Left lung (tissue), 4 donors: ENCODE measurements at regions not wholly inside any gene's neighbourhood (a gene's known extent, or its start where the extent isn't known, plus 50 kb on each side); places are given as distances from the start of the nearest gene placed in this dataset.
A peak's percentile ranks its signal among the peaks of the same experiment; 100 is the strongest.

Experiments used
- ATAC-seq: fragments of 200-7000 bp; cut with Tn5 transposase; one replicate; pipeline ENCODE4 v1.9.1; 2020; ENCODE audit warnings: moderate library complexity
- DNase-seq, 4 donors: peaks; one replicate each; pipeline ENCODE4 v3.0.0-alpha.2; 2013 to 2020
- H3K27ac ChIP-seq, 2 donors: fragments of 200-600 bp; sonication (generic) in 1 of 2; one replicate each; pipeline versions ENCODE4 v1.5.0 to v1.8.0; 2020 to 2021
- H3K27me3 ChIP-seq, 2 donors: fragments of 200-600 bp; sonication (generic) in 1 of 2; one replicate each; pipeline versions ENCODE4 v1.5.0 to v1.8.0; 2020 to 2021
- H3K36me3 ChIP-seq, 2 donors: fragments of 200-600 bp; sonication (generic) in 1 of 2; one replicate each; pipeline versions ENCODE4 v1.5.0 to v1.8.0; 2020 to 2021
- H3K4me1 ChIP-seq, 2 donors: fragments of 200-600 bp; one replicate each; pipeline ENCODE4 v1.8.0; 2021
- H3K4me3 ChIP-seq, 2 donors: fragments of 200-600 bp; sonication (generic) in 1 of 2; one replicate each; pipeline versions ENCODE4 v1.5.0 to v1.8.0; 2020 to 2021; ENCODE audit warnings: mild to moderate bottlenecking in 1 of 2
- H3K9me3 ChIP-seq, 2 donors: fragments of 200-600 bp; sonication (generic) in 1 of 2; one replicate each; pipeline versions ENCODE4 v1.5.0 to v1.8.0; 2020 to 2021
- intact Hi-C, 2 donors: fragments of 100-400 bp; cut with DNase I; formaldehyde crosslinking; loops; one replicate each; pipeline versions ENCODE4 v1.11.2 to v1.14.2; 2022
- TF ChIP-seq, protein P1 (sequence below), 2 donors: fragments of 200-600 bp; sonication (generic) in 1 of 2; IDR thresholded peaks; one replicate each; pipeline versions ENCODE4 v1.5.0 to v1.8.0; 2021; ENCODE audit warnings: antibody characterized with exemption in 2 of 2
- donor health status: DM: no; HTN: yes; CAD: no.
- donor health status: DM: no; HTN: no; CAD: no.

DNA sequence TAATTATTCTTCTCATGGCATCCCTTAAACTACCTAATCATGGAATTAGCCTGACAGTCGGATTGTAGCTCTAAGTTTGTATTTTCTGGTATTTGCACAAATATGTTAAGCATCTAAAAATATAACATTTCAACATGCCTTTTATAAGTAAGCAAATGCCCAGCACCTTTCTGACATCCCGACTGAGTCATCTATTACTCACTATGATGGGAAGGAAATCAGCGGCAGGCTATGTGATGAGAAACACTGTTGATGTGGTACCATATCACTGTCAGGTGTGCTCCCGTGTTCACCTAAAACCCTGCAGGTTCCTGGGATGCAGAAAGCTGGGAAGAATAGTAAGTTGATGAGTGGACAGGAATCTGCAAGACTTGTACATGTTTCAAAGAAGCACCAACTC is 367.8 kb upstream of the IL12A start:
- intact Hi-C loops = no loop called here
- TF ChIP-seq, protein P1, sequence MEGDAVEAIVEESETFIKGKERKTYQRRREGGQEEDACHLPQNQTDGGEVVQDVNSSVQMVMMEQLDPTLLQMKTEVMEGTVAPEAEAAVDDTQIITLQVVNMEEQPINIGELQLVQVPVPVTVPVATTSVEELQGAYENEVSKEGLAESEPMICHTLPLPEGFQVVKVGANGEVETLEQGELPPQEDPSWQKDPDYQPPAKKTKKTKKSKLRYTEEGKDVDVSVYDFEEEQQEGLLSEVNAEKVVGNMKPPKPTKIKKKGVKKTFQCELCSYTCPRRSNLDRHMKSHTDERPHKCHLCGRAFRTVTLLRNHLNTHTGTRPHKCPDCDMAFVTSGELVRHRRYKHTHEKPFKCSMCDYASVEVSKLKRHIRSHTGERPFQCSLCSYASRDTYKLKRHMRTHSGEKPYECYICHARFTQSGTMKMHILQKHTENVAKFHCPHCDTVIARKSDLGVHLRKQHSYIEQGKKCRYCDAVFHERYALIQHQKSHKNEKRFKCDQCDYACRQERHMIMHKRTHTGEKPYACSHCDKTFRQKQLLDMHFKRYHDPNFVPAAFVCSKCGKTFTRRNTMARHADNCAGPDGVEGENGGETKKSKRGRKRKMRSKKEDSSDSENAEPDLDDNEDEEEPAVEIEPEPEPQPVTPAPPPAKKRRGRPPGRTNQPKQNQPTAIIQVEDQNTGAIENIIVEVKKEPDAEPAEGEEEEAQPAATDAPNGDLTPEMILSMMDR (IDR thresholded peaks at IDR 0.05) = no peak
- no peaks in the 10 kb centered on the region for H3K4me1 ChIP-seq
- ATAC-seq = no peak
- no peaks in the 10 kb centered on the region for H3K27me3 ChIP-seq
- H3K36me3 ChIP-seq = no peaks in the 10 kb centered on the region
- DNase-seq = no peak
- no peak overlapping the region for H3K4me3 ChIP-seq
- no peak overlapping the region for H3K27ac ChIP-seq
- H3K9me3 ChIP-seq = no peaks in the 10 kb centered on the region

DNA sequence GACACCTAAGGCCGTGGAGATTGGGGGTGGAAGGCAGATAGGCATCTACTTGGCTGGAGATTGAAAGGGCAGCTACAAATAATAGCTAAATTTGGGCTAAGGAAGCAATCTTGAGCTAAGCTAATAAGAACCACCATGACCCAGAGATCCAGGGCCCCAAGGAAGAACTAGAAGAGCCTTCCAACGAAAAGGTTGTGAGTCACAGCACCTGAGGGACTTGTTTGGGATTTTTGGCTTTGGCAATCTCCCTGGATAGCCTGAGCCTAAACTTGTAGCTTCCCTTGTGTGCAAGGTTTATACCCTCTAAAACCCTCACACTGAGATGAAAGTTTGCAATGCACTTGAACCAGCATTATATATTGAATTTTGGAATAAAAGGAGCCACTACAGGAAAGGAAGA is 364.0 kb upstream of the IL12A start:
- TF ChIP-seq, protein P1 (IDR thresholded peaks at IDR 0.05) = no peak
- ATAC-seq (no peak), DNase-seq (no peak)
- Histone ChIP-seq H3K27me3 (no peaks in the 10 kb centered on the region), H3K9me3 (no peaks in the 10 kb centered on the region), H3K27ac (no peak overlapping the region), H3K4me1 (no peaks in the 10 kb centered on the region), H3K36me3 (no peaks in the 10 kb centered on the region), H3K4me3 (no peak overlapping the region)
- intact Hi-C loops = no loop called here

DNA sequence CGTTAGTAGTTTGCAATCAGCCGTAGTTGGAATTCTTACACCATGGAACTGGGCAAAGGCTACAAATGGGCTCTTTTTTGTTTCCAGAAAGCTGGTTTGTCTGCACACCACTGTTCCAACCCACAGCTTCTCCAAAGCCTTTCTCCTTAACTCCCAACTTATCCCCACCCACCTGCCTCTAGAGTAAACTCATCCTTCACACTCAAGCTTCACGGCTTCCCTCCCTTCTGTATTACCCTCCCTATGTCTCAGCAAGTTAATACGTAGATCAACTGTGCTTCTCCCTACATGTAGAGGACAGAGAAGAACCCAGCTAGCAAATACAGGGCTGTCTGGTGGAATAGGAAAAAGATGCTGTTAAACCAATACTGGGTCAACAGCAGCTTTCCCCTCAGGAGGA is 363.0 kb upstream of the IL12A start:
- no peaks in the 10 kb centered on the region for H3K27me3 ChIP-seq
- DNase-seq (no peak), ATAC-seq (no peak)
- H3K36me3 ChIP-seq = no peaks in the 10 kb centered on the region
- TF ChIP-seq, protein P1 (IDR thresholded peaks at IDR 0.05) = no peak
- intact Hi-C loops = no loop called here
- no peaks in the 10 kb centered on the region for H3K4me1 ChIP-seq
- H3K4me3 ChIP-seq = no peak overlapping the region
- H3K9me3 ChIP-seq = no peaks in the 10 kb centered on the region
- H3K27ac ChIP-seq = no peak overlapping the region

DNA sequence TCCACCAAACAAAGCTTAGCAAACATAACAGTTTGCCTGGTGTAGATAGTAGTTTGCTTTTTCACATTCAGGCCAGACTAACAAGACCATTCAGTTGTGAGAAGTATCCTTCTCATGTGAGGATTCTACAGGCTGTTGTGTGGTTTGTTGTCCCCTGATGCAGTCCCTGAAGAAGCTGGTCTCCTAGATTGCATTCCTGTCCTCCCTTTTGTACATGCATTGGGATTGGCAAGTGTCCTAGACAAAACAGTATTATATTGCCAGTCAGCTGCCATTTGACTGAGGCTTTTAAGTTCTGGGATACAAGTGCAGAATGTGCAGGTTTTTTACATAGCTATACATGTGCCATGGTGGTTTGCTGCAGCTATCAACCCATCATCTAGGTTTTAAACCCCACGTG is 362.0 kb upstream of the IL12A start:
- no peaks in the 10 kb centered on the region for H3K27me3 ChIP-seq
- H3K4me1 ChIP-seq = no peaks in the 10 kb centered on the region
- no peaks in the 10 kb centered on the region for H3K36me3 ChIP-seq
- ATAC-seq = no peak
- no peaks in the 10 kb centered on the region for H3K9me3 ChIP-seq
- no peak overlapping the region for H3K4me3 ChIP-seq
- H3K27ac ChIP-seq = no peak overlapping the region
- DNase-seq = no peak
- TF ChIP-seq, protein P1 (IDR thresholded peaks at IDR 0.05) = no peak
- intact Hi-C loops = no loop called here

DNA sequence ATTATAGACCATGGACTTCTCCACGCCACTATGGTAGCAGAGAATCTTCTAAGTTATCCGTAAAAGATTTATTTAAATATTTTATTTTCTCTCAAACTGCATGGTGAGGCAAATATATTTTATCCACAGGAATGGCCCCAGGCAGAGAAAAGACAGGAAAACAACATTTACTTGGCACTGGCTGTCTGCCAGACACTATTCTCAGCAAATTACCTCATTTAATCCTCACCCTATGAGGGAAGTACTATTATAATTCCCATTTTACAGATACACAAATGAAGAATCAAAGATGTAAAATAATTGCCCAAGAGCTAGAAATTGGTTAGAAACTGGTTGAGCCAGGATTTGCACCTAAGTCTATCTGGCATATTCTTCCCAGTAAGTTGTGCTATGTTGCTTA is 361.4 kb upstream of the IL12A start:
- no peaks in the 10 kb centered on the region for H3K36me3 ChIP-seq
- H3K9me3 ChIP-seq = no peaks in the 10 kb centered on the region
- H3K27me3 ChIP-seq = no peaks in the 10 kb centered on the region
- H3K27ac ChIP-seq = peak overlapping the region in 1 of 2 donors; percentile 51
- no peak for ATAC-seq
- no peaks in the 10 kb centered on the region for H3K4me1 ChIP-seq
- DNase-seq = no peak
- no peak overlapping the region for H3K4me3 ChIP-seq
- TF ChIP-seq, protein P1 (IDR thresholded peaks at IDR 0.05) = no peak
- intact Hi-C loops = no loop called here
